Spleen (tissue), 7 donors: ENCODE measurements at regions not wholly inside any gene's neighbourhood (a gene's known extent, or its start where the extent isn't known, plus 50 kb on each side); places are given as distances from the start of the nearest gene placed in this dataset.

Experiments
- CTCF ChIP-seq, 11 experiments: fragments of 200-600 bp in 7 of 11; fragments of 450-650 bp in 4 of 11; sonication (generic) in 4 of 11; IDR thresholded peaks in 8 of 11; conservative IDR thresholded peaks in 3 of 11; 1 replicate in 7 of 11; 2 replicates in 4 of 11; pipeline versions ENCODE4 v1.4.0 to v1.8.0; 2016 to 2021; ENCODE audit warnings: antibody characterized with exemption in 11 of 11, inconsistent platforms in 4 of 11, mild to moderate bottlenecking in 1 of 11
- POLR2AphosphoS5 ChIP-seq, 3 donors: sonication (generic); formaldehyde crosslinking; IDR thresholded peaks; one replicate each; pipeline ENCODE4 v1.5.1; 2017; ENCODE audit warnings: antibody characterized with exemption in 3 of 3
- donor health status: DM: no; HTN: no; CAD: no; lungs with moderate emphysema.
- donor health status: DM: no; HTN: no; CAD: no.
- donor health status: DM: no; HTN: no; CAD: no.

GRCh38 chrX:66900886-66901285 is 262.0 kb upstream of the EDA2R start:
- no peak for TF ChIP-seq CTCF (IDR thresholded peaks at IDR 0.05 in 8 of 11, conservative IDR thresholded peaks at IDR 0.05 in 3 of 11)
- TF ChIP-seq POLR2AphosphoS5 (IDR thresholded peaks at IDR 0.05) = no peak
